Left kidney (tissue), 1 donor: ENCODE measurements at regions not wholly inside any gene's neighbourhood (a gene's known extent, or its start where the extent isn't known, plus 50 kb on each side); places are given as distances from the start of the nearest gene placed in this dataset.

Source experiments
- DNase-seq: peaks from one replicate; pipeline ENCODE4 v3.0.0-alpha.2; 2013

DNA sequence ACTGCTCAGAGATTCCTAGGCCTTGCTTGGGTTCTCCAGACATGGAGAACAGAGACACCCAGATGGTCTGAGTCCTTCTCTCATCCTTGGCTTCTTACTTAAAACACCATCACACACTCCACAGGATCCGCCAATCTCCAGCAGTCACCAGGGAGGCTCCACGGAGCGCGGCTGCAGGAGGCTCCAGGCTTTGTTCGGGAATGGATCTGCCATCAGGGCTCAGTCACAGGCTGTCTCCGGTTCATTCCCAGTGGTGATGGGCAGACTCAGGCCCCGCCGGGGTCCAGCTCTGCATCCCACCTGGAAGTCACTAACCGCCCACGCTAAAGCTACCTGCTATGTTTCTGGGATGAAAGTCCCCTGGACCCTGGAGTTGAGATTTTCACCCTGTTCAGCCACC, 312.9 kb downstream of the TCERG1L start:
- no peak for DNase-seq

DNA sequence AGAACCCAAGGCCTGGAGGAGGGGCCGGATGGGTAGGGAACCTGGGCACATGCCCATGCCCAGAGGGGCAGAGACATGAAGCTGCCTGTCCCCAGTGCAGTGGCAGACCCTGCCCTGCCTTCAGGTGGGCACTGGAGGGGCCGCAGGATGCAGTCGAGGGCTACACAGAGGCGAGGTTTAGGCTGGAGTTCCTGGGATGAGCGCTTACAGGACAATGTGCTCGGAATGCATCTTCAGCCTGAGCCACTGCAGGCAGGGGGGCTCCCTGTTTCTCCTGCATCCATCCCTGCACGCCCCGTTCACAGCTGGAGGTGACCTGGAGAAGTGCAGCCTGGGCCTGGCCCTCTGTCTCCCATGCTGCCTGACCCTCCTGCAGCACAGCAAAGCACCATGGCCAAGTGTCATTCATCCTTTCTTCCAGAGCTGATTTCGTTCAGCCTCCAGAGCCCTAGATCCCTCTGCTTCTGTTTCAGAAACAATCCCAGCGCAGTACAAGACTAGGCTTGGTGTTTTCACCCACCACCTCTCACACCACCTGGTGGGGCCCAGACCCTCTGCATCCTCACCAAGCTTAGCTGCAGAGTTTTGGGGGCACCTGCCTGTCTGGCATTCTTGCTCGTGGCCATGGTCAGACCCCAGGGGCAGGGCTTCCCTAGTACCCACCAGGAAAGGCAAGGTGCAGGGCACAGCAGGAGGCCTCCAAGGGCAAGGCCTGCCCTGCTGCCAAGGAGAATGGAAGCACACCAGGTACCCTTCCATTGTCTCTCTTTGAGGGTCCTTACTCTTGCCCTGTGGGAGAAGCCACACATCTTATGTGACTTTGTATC, 311.9 kb downstream of the TCERG1L start:
- no peak for DNase-seq

GRCh38 chr10:131000244-131000643, 311.3 kb downstream of the TCERG1L start:
- no peak for DNase-seq

GRCh38 chr10:131000743-131001142, 310.8 kb downstream of the TCERG1L start:
- DNase-seq = no peak

GRCh38 chr10:131001438-131001837, 310.1 kb downstream of the TCERG1L start:
- DNase-seq = no peak

- no peak for DNase-seq
These were observed 309.3 kb downstream of the TCERG1L start for GRCh38 chr10:131002031-131002861.

DNA sequence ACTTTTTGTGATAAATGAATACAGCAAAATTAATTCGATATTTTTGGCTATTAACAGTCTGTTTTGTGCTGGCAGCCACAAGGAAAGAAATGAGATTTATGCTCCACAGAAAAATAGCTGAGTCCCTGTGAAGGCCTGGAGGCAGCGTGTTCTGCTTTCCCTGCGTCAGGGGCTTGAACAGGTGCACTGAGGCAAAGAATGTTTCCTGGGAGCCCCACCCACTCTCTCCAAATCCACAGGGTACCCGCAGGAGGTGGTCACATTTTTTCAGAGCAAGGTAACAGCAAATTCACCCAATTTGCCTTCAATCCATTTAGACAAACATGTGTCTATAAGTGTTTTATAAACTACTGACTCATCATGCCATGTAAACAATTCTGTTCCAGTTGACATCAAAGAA, 308.1 kb downstream of the TCERG1L start:
- no peak for DNase-seq

GRCh38 chr10:131004276-131004675, 307.2 kb downstream of the TCERG1L start:
- DNase-seq = no peak

- DNase-seq = no peak
These were observed 304.9 kb downstream of the TCERG1L start for GRCh38 chr10:131006458-131007256.

- DNase-seq = no peak
These were observed 301.7 kb downstream of the TCERG1L start for GRCh38 chr10:131009791-131010190.

- no peak for DNase-seq
These were observed 300.5 kb downstream of the TCERG1L start for GRCh38 chr10:131010965-131011575.

DNA sequence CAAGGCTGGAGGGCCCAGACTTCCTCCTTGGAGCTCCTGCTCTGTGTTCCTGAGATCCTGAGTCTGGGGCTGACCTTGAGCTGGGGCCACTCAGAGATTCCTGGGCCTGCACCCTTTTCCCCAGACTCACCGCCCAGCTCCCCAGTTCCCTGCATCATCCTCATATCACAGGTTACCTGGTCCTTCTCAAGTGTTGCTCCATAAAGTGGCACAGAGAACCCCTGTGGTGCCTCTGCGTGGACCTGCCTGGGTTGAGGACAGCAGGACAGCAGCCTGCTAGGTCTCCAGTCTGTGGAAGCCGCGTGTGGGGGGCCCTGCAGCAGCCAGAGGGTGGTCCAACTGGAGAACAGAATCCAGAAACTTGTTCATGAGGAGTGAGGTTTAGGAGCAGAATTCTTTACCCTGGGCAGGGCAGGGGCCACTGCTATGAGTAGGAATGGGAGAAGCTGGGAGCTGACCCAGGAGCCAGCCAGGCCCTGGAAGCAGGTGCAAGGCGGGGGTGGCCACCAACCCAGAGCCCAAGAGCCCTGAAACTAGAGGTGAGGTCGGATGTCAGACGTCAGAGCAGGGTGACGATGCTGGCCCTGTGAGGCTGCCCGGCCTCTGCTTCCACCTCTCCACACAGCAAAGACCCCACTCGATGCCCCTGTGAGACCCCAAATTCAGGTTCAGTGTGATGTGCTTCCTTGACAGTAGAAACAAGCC, 299.4 kb downstream of the TCERG1L start:
- DNase-seq = no peak

GRCh38 chr10:131012641-131012985, 298.9 kb downstream of the TCERG1L start:
- DNase-seq = no peak

GRCh38 chr10:131013281-131013912, 298.1 kb downstream of the TCERG1L start:
- no peak for DNase-seq

DNA sequence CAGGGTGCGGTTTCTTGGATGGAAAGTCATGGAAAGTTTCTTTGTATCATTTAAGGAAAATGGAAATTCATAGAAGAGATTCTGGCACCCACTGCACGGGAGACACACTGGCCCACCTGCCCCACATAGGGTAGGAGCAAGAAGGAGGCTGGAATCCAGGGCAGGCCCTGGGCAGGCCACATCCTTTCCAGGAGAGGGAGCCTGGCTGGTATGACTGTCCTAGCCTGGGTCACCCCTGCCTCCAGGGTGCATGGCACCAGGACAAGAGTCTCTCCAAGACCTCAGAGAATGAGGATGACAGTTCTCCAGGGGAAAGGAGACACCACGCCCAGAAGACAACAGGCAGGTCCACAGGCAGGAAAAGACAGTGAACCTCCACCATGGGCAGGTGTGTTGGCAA, 297.2 kb downstream of the TCERG1L start:
- no peak for DNase-seq

GRCh38 chr10:131015271-131015670, 296.2 kb downstream of the TCERG1L start:
- no peak for DNase-seq

DNA sequence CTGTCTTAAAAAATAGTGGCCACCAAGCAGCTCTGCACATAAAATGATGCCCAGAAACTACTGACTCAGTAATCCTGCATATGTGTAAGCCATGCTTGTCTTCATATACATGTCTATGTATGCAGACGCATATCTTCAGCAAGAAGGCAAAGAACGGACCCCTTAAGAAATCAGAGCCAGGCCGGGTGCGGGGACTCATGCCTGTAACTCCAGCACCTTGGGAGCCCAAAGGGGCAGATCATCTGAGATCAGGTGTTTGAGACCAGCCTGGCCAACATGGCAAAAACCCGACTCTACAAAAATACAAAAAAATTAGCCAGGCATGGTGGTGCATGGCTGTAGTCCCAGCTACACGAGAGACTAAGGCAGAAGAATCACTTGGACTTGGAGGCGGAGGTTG, 295.0 kb downstream of the TCERG1L start:
- DNase-seq = no peak

GRCh38 chr10:131017566-131018285, 293.8 kb downstream of the TCERG1L start:
- no peak for DNase-seq

- DNase-seq = no peak
These were observed 292.5 kb downstream of the TCERG1L start for GRCh38 chr10:131018886-131019500.

DNA sequence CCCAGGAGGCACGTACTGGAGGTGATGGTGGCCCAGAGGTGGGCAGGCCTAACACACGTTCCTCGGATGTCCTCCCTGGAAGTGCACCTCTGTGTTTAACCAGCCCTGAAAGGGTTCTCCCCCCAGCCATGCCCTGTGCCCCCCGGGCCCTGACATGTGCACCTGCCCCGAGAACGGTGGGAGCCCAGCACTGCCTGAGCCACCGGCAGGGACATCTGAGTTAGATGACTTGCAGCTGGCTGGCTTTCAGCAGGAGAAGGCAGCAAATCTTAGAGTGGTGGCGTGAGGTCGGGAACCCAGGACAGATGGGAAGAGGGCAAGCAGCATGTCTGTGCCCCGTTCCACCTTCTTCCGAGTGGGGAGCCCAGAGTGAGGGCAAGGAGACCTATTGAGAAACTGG, 291.8 kb downstream of the TCERG1L start:
- no peak for DNase-seq
